Activated CD4-positive, alpha-beta T cell treated with anti-CD3 and anti-CD28 coated beads for 4 hours (primary cell): ENCODE measurements at regions not wholly inside any gene's neighbourhood (a gene's known extent, or its start where the extent isn't known, plus 50 kb on each side); places are given as distances from the start of the nearest gene placed in this dataset.

Experiments used
- DNase-seq, 2 donors: peaks; one replicate each; pipeline ENCODE4 v3.0.0-alpha.2; 2020

DNA sequence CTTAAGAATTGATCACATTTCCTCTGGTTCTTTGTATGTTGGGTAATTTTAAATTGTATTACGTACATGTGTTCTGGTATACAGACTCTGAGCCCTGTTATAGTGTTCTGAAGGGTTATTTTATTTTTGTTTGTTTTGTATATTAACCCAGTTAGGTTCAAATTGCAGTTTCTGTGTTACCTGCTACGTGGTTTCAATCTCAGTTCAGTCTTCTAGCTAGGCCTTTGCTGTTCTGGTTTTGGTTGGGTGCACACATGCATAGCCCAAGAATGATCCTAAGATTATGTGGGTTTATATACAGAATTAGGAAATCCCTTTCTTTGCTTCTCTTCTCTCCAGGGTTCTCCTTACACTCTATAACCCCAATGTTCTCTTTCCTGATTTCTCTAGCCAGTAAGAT lies 161.0 kb downstream of the PPP1R2C start:
- DNase-seq, result no peak

DNA sequence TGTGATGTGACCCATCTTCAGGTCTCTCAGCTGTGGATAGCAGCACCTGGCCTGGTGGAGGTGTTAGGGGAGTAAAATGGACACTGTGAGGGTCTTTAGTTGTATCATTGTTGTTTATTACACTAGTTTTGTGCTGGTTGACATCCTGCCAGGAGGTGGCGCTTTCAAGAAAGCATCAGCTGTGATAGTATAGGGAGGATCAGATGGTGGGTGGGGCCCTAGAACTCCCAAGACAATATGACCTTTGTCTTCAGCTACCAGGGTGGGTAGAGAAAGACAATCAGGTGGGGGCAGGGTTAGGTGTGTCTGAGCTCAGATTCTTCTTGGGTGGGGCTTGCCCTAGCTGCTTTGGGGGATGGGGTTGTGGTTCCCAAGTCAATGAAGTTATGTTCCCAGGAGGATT lies 162.8 kb downstream of the PPP1R2C start:
- peak; percentile 1 for DNase-seq

DNA sequence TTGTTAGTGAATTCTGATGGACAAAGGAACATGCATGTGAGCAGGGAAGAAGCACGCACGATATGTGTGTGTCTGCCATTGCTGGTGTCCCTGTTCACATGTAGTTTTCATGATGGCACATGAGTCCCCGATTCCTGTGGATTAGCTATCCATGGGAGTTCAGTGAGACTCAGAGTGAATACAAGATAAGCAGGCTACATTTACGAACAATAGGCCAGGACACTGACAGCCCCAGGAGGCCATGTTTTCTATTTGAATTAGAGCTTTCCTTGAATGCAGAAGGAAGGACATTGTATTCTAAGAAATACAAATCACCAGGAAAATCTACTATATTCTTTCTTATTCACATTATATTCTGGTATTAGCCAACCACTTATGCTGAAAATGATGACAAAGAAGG lies 171.4 kb downstream of the PPP1R2C start:
- no peak for DNase-seq

DNA sequence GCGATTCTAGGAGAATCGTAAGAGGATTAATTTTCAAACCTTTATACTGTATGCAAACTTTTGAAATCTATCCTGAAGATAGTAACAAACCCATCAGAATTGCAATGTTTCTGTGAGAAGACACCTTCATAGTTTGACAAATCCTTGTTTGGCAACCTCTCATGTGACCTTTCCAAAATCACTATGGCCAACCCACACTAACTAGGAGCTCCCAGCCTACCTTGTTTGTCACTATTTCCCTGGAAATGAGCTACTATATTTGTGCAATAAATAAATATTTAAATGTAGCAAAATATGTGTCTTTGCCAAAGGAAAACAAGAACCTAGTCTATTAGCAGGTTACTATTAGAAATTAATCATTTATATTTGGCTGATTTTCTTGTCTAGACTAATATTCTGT lies 173.7 kb downstream of the PPP1R2C start:
- DNase-seq, result no peak

DNA sequence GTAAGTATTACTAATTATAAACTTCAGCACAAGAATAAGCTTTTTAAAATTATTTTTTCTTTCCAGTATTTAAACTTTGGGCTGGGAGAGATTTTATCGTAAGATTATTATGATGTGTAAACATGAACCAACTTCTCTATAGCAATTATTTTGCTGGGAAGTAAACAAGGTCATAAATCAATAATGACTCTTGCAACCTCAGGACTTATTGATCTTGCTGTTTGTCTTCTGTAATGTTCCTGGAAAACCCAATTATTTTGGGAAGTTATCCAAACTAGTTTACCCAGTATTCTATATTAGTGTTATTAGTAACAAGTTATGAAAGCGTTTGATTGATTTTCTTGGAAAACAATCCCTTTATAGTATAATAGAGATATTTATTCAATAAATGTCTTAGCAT lies 174.9 kb downstream of the PPP1R2C start:
- DNase-seq, result no peak

DNA sequence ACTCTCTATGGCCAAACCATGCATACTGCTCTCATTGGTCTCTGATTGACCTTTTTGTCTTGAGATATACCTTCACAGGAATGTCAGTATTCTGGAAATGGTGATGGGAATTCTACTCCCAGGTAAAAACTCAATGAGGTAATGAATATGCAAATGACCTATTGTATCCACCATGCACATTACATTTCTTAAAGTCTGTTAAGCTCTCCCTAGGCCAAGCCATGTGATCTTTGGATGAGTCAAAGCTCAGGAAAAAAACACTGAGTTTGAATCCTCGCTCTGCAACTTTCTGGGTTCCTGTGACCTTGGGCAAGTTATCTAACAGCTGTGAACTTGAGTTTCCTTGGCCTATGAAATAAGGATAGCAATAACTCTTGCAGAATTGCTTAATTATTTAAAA lies 175.4 kb downstream of the PPP1R2C start:
- no peak for DNase-seq

DNA sequence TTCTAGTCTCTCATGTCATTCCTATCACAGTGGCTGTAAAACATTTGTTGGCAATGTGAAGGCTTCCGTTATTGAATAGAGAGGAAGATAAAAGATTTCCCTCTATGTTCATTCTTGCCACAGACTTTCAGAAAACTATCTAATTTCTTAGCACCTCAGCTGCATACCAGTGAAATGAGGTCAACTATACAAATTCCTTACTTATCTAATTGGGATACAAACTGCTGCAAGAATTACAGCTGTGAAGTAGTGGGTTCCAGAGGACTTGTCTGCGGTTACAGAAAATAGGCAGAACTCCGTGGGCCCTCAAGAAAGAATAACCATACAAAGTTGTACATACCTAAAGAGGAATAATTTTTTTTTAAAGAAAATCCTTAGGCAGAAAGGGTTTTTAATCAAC lies 175.8 kb downstream of the PPP1R2C start:
- no peak for DNase-seq

DNA sequence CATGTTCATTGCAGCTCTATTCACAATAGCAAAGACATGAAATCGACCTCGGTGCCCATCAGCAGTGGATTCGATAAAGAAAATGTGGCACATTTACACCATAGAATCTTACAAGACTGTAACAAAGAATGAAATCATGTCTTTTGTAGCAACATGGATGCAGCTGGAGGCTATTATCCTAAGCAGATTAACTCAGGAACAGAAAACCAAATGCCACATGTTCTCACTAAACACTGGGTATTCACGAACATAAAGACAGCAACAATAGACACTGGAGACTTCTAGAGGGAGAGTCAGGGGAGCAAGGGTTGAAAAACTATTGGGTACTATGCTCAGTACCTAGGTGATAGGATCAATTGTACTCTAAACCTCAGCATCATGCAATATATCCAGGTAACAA lies 180.5 kb downstream of the PPP1R2C start:
- DNase-seq, result no peak

DNA sequence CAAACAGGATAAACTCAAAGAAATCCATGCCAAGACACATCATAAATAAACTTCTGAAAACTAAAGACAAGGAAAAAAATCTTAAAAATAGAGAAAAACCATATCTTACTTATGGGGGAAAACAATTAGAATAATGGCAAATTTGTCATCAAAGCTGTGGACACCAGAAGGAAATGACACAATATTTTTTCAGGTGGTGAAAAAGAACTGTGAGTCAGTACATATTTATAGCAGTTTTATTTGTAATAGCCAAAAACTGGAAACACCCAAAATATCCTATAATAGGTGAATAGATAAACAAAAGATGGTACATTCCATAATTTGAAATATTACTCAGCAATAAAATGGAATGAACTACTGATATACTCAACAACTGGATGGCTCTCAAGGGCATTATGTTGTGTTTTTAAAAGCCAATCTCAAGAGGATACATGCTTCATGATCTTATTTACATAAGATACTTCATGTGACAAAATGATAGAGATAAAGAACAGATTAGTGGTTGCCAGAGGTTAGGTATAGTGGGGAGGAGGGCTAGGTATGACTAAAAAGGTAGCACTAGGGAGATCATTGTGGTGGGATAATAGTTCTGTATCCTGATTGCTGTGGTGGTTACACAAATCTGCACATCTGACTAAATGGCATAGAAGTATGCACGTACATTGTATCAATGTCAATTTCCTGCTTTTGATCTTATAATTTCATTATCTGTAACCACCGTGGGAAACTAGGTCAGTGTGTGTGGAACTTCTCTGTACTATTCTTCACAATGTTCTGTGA lies 191.9 kb downstream of the PPP1R2C start:
- no peak for DNase-seq

DNA sequence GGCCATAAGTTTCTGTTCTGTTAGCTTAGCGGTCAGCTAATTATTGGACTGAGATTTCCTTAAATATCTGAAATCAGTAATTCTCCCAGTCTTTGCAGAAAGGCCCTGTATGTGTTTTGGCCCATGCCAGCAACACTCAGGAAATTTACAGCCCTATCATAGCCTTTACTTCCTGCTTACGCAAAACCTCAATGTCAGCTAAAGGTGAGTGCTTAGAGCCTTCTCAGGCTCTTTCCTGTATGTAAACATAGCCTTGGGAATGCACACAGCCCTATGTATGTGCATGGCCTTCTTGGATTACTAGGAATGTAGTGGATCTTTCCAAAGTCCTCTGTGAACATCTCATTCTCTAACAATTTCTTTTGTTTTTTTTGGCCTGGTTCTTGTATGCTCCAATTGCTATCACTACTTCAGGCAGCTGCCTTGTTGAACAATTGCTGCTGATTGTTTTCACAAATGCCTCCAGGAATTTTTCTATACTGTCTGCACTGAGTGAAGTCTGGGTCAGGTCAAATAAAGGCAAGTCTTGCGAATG lies 200.0 kb downstream of the PPP1R2C start:
- no peak for DNase-seq

DNA sequence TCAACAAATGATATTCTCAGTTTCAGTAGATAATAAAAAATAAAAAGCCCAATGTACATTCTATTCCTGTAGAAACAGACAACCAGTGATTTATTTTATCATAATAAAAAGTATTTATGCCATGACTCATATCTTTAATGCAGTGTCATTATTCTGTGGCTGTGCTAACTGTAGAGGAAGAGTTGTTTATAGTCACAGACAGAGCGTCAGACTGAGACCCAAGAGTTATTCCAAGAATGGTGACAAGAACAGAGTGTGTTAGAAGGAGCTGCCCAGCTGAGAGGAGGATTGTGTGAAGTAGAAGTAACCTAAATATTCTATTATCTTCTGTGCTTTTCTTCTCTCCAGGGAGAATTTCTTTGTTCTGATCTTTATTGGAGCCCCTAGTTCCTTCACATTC lies 210.7 kb downstream of the PPP1R2C start:
- DNase-seq, result no peak

DNA sequence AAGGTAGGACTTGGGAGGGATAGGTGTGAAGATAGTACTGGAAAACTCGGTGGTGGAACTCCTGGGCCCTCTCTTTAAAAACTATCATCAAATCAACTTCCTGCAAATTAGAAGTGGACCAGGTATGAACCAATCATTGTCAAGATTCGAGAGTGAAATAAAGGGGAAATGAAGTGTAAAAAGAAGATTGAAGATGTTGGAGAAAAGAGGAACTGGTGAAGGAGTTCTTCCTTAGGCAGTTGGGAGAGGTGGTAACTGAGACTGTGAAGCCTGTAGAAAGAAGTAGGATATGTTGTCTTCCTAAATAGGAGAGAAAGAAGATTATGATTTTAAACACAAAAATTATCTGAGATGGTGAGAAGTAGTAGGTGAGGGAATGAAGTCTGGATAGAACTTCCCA lies 212.2 kb downstream of the PPP1R2C start:
- no peak for DNase-seq

DNA sequence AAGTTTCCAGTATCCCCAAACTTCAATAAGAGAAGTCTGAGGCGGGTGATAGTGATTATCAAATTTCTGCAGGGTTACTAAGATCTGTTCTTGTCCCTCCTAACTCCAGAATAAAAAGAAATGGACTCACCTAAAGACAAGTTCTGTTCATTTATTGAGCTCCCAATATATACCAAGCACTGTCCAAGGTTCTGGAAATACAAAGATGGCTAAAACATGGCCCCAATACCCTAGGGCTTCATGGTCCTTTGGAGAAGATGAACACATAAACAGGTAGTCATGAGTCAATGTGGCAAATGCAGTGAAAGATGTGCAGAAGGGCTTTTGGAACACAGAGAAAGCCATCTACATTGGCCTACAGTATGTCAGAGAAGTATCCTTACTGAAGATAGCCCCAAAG lies 231.2 kb downstream of the PPP1R2C start:
- DNase-seq, result no peak

DNA sequence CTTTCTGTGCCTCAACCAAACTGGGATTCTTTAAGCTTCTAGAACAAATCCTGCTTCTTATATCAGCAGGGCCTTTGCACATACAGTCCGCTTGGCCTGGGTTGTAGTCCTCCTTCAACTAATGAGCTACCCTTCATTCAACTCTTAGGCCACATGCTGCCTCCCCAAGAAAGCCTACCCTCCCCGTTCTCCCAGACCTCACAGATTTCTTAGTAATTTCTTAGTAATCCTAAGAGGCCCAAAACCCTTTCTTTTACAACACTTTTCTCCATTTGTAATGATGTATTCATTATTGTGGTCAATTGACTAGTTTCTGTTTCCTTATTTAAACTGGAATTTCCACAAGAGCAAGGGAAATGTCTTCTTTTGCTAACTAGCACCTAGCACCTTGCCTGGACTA lies 233.1 kb downstream of the PPP1R2C start:
- no peak for DNase-seq

DNA sequence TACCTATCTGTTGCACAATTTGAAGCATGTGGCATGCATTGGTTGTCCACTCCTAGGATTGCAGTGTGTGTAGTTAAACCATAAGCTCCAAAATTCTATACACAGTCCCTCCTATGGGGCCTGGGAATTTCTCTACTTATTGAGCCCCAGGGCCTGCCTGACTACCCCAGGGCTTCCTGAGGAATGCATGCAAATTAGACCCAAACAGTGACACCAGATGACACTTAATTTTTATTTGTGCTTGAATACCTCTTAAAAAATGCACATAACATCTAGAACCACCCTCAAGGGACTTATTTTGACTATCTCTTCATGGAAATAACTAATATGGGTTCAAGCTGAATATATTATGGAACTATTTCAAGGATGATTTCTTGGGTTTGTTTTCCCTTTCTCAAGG lies 236.4 kb downstream of the PPP1R2C start:
- no peak for DNase-seq

DNA sequence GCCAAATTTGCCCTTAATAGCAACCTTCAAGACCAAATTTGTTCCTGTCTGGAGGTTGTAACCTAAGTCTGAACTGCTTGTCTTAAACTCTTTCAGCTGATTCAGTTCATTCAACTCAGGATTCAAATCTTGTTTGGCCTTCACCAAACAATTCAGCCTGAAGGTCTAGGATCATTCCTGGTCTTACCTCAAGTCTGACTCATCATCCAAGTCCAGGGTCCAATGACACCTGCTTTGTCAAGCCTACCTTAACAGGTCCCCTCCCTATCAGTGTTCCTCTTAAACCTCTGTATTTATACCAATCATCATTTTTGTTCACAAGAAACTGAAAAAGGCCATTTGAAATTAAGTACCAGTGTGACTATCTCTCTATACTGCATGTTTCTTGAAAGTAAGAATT lies 237.8 kb downstream of the PPP1R2C start:
- no peak for DNase-seq

DNA sequence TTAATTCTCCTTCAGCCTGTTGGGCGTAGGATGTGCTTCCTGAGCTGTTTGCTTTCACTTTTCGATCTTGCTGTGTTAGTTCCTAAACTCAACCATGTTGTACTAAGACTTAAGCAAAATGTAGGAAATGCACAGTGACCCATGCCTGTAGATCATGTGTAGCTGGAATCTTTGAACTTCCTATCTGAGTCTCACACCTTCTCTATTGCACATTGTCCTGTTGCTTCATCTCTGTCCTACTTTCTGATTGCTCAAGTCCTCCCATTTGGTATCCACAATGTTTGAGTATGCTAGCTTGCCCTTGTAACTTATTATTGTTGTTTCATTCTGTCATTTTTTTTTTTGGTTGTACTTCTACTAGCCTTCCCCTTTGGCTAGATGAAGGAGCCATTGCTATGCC lies 239.6 kb downstream of the PPP1R2C start:
- DNase-seq, result no peak

DNA sequence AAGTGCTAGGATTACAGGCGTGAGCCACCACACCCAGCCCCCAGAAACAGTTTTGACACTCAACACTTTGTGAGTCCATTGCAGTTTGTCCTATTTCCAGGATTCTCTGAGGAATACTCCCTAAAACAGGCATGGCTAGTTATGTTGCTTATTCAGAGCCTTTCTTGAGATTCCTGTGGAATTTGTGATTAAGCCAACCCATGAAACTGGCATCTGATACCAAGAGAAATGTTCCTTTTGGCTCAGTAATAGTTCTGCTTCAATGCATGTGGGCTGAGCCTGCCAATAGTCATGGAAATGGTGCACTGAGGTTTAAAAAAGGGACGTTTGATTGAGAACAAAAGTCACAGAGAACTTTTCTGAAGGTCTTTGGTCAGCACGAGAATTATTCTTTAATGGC lies 241.7 kb downstream of the PPP1R2C start:
- no peak for DNase-seq

DNA sequence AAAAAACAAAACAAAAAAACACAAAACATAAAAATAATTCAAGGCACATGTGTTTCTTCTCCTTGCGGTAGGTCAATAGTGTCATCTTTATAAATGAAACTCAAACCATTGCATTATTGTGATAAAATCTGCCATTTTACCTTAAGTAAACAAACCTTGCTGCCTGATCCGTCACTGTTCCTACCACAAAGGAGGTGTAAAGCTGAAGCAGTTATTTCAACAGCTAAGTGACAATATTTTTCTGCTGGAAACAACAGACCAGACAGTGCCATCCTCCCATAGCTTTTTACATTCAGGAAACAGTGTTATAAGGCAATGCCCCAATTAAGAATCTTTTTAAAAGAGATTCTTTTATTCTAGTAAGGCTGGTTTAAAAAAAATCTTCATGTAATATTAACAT lies 242.7 kb downstream of the PPP1R2C start:
- DNase-seq, result no peak

DNA sequence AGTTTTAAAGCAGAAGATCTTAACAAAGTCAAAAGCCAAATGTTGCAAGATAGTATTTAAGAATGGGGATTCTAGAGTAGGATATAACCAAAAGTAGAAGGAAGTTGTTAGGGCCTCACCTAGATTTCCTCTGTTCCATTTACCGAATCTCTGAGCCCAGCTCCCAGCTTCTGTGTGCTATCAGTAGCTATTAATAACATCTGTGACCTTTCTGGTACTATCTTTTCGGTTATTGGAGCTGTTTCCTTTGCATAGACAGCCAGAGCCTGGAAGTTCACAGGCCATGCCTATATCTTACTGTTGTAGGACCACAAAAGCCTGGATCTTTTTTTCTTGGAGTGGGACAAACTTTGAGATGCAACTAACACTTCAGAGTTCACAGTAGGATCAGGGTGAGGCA lies 244.2 kb downstream of the PPP1R2C start:
- no peak for DNase-seq

DNA sequence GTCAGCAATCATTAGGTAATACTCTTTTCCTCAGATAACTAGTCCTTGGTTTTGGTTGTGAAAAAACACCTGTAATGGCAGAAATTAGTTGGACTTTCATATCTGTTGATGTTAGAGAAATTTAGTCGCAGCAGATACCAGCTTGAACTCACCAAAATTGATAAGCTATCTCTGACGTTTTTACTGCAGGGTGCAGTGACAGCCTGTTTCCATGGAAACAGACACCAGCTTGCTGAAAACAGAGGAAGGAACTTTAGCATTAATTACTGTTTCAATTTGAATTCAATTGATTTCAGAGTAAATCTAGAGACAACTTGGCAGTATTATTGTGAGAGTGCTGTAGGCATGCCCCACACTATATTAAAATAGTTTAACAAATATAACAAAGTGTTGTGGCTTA lies 246.5 kb downstream of the PPP1R2C start:
- DNase-seq, result no peak

DNA sequence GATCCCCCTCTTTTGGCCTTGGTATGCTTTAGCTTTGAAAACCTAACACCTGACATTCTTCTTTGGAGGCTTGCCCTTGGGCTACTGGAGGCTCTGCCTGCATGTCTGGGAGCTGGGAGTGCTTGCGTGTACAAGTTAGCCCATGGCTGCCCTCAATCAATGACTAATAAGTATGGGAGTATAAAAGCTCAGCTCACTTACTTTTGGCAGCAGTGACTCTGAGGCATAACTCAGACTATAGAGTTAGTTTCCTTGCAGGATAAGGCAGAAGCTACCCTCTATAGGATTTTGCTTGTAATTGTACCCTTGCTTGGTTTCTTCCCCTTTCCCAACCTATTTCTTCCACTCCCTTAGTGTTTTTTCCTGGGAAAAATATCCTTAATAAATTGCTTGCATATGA lies 247.9 kb downstream of the PPP1R2C start:
- DNase-seq, result no peak

DNA sequence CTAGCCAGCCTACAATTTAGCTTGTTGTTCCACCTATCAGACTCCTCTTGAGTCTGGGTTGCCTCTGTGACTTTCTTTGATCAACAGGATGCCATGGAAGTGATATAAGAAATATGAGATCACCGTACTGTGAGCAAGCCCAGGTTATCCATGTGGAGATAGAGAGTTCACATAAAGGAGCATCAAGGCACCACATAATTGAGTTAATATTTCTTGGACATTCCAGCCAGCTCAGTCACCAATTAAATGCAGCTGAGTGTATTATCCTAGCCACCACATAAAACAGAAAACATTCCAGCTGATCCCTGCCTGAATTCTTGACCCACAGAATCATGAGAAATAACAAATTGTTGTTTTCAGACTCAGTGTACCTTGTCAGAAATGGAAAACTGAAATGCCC lies 253.6 kb downstream of the PPP1R2C start:
- no peak for DNase-seq

DNA sequence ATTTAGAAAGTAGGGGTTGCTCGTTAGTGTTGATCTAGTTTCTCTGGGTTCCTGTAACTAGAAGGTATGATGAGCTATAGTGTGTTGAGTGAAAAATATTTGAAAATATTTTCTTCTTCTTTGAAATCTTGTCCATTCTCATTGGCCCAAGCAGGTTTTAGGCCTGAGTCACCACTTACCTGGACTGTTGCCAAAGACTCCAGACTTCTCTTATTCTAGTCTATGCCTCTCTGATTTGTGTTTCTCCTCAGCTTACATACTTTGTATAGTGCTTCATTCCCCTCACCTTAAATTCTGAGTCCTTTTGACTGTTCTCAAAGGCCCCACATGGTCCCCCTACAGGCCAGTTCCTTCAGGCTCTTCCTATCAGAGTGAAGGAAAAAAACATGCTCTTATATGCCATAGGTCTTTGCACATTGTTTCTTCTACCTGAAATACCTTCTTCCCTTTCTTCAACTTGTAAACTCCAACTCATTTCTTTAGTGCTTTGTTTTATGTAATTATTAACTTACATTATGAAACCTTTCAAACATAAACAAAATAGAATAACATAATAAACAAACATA lies 258.2 kb downstream of the PPP1R2C start:
- no peak for DNase-seq

DNA sequence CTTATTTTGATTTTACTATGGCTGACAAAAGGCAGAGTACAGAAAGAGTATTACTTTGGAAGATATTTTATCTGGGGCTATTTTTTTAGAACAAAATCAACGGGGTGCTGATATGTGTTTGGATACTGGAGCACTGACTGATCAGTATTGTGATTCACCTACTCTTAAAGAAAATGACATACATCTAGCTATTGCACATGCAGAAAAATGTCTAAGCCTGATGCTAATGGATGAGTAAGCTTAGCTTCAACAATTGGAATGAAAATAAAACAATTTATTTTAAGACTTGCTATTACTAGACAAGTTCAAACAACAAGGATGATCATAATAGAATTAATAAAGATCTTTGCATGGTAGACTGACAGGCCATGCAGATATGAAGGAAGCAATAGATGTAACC lies 262.0 kb downstream of the PPP1R2C start:
- no peak for DNase-seq
